HEK293T (cell line): ENCODE measurements at regions not wholly inside any gene's neighbourhood (a gene's known extent, or its start where the extent isn't known, plus 50 kb on each side); places are given as distances from the start of the nearest gene placed in this dataset.

ENCODE experiments used
- BHLHE40 ChIP-seq: fragments of 450-650 bp; IDR thresholded peaks from 2 replicates; pipeline ENCODE4 v1.6.1; 2016; ENCODE audit warnings: mild to moderate bottlenecking, moderate library complexity, borderline replicate concordance
- CTBP1 ChIP-seq: fragments of 450-650 bp; IDR thresholded peaks from 2 replicates; pipeline ENCODE4 v1.6.1; 2016; ENCODE audit warnings: borderline replicate concordance
- FOXA1 ChIP-seq: fragments of 450-650 bp; IDR thresholded peaks from 2 replicates; pipeline ENCODE4 v1.6.1; 2016; ENCODE audit warnings: mild to moderate bottlenecking
- FOXK2 ChIP-seq: fragments of 450-650 bp; IDR thresholded peaks from 2 replicates; pipeline ENCODE4 v1.6.1; 2016; ENCODE audit warnings: mild to moderate bottlenecking
- FOXM1 ChIP-seq: fragments of 450-650 bp; IDR thresholded peaks from 2 replicates; pipeline ENCODE4 v1.6.1; 2017; ENCODE audit warnings: mild to moderate bottlenecking, borderline replicate concordance
- LEF1 ChIP-seq: fragments of 450-650 bp; IDR thresholded peaks from 2 replicates; pipeline ENCODE4 v1.6.1; 2017; ENCODE audit warnings: mild to moderate bottlenecking, borderline replicate concordance
- SP1 ChIP-seq: fragments of 450-650 bp; IDR thresholded peaks from 2 replicates; pipeline ENCODE4 v1.6.1; 2017
- SUZ12 ChIP-seq: fragments of 450-650 bp; IDR thresholded peaks from 2 replicates; pipeline ENCODE4 v1.6.1; 2016; ENCODE audit warnings: mild to moderate bottlenecking
- TARDBP ChIP-seq: fragments of 450-650 bp; IDR thresholded peaks from 2 replicates; pipeline ENCODE4 v1.6.1; 2016
- ZNF384 ChIP-seq: fragments of 450-650 bp; IDR thresholded peaks from 2 replicates; pipeline ENCODE4 v1.6.1; 2016

- TF ChIP-seq ZNF384 (no peak), FOXK2 (no peak), SUZ12 (no peak), BHLHE40 (no peak), SP1 (no peak), FOXM1 (no peak), CTBP1 (no peak), FOXA1 (no peak), TARDBP (no peak), LEF1 (no peak)
These were observed 220.1 kb downstream of the ANXA1 start for GRCh38 chr9:73371801-73372200.
